Thoracic aorta (tissue), 2 donors: ENCODE measurements at regions not wholly inside any gene's neighbourhood (a gene's known extent, or its start where the extent isn't known, plus 50 kb on each side); places are given as distances from the start of the nearest gene placed in this dataset.

ENCODE experiments used
- ATAC-seq: fragments of 150-250 bp; one replicate; pipeline ENCODE4 v1.8.0; 2017; ENCODE audit warnings: low read depth; ENCODE audit not compliant: insufficient number of reproducible peaks, low FRiP score
- DNase-seq: peaks from one replicate; pipeline ENCODE4 v3.0.0-alpha.2; 2020; ENCODE audit warnings: low spot score
- H3K27ac ChIP-seq, 2 donors: fragments of 200-600 bp; sonication (generic); 1 replicate in 1 of 2; 2 replicates in 1 of 2; pipeline ENCODE4 v1.5.1; 2016; ENCODE audit warnings: mild to moderate bottlenecking in 2 of 2, moderate library complexity in 2 of 2
- H3K27me3 ChIP-seq: fragments of 200-600 bp; sonication (generic); replicated peaks from 2 replicates; pipeline ENCODE4 v1.6.0; 2016; ENCODE audit warnings: mild to moderate bottlenecking; ENCODE audit not compliant: insufficient read depth
- H3K36me3 ChIP-seq: fragments of 200-600 bp; sonication (generic); one replicate; pipeline ENCODE4 v1.5.1; 2016
- H3K4me1 ChIP-seq, 2 donors: fragments of 200-600 bp; sonication (generic); 1 replicate in 1 of 2; 2 replicates in 1 of 2; pipeline versions ENCODE4 v1.5.1 to v1.6.0; 2016; ENCODE audit warnings: low read depth in 2 of 2, mild to moderate bottlenecking in 1 of 2; ENCODE audit not compliant: control insufficient read depth in 1 of 2
- H3K4me3 ChIP-seq: fragments of 200-600 bp; sonication (generic); 2 replicates; pipeline ENCODE4 v1.5.1; 2016; ENCODE audit warnings: mild to moderate bottlenecking
- H3K9me3 ChIP-seq: fragments of 200-600 bp; sonication (generic); 2 replicates; pipeline ENCODE4 v1.5.1; 2016
- CTCF ChIP-seq: fragments of 200-600 bp; sonication (generic); IDR thresholded peaks from one replicate; pipeline ENCODE4 v1.5.1; 2019; ENCODE audit warnings: antibody characterized with exemption

GRCh38 chr4:180617196-180617595 lies 1626.0 kb upstream of the TENM3 start:
- ATAC-seq, result no peak
- no peak for DNase-seq

DNA sequence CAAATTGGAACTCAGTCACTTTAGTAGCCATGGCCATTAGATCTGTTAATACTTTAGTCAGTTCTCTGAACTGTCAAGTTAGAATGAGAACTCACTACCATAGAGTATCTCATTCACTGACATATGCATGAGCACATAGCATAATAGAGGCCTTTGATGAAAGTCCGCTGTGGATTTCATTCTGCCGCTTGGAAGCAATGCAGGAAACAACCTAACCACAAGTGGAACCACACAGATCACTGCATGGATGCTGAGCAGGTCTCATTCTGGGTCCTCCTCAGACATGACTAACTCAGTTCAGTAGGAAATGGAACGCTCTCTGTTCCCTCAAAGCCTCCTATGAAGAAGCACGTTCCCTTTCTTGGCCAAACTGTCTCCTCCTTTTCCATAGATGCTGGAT lies 1624.8 kb upstream of the TENM3 start:
- H3K9me3 ChIP-seq, result no peaks in the 10 kb centered on the region
- no peaks in the 10 kb centered on the region for H3K27me3 ChIP-seq
- no peaks in the 10 kb centered on the region for H3K4me1 ChIP-seq
- TF ChIP-seq CTCF, result no peak
- H3K27ac ChIP-seq, result no peak overlapping the region
- no peak overlapping the region for H3K4me3 ChIP-seq
- no peaks in the 10 kb centered on the region for H3K36me3 ChIP-seq
- no peak for DNase-seq
- no peak for ATAC-seq

More at GRCh38 chr4:180617196-180617595, 1626.0 kb upstream of the TENM3 start:
- TF ChIP-seq CTCF, result no peak
- Histone ChIP-seq H3K36me3 (no peaks in the 10 kb centered on the region), H3K9me3 (no peaks in the 10 kb centered on the region), H3K4me1 (no peaks in the 10 kb centered on the region), H3K4me3 (no peak overlapping the region), H3K27ac (no peak overlapping the region), H3K27me3 (no peaks in the 10 kb centered on the region)

DNA sequence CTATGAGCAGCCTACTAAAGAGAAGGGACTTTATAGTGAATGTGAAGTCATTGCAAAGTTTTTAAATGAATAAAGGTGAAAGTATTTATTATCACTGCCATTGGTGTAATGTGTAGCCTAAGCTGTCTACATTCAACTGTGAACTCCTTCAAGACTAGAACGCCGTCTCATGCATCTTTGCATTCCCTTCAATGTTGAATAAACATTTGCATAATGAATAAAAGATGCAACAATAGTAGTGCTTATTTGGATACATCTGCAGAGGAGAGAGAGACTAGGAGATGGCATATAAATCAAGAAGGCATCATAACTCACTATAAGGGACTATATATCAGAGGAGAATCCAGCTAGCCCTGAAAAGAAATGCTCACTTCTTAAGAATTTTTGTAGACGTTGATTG lies 1623.8 kb upstream of the TENM3 start:
- Histone ChIP-seq H3K9me3 (no peaks in the 10 kb centered on the region), H3K36me3 (no peaks in the 10 kb centered on the region), H3K27ac (no peak overlapping the region), H3K27me3 (no peaks in the 10 kb centered on the region), H3K4me1 (no peaks in the 10 kb centered on the region), H3K4me3 (no peak overlapping the region)
- DNase-seq (no peak), ATAC-seq (no peak)
- TF ChIP-seq CTCF, result no peak

DNA sequence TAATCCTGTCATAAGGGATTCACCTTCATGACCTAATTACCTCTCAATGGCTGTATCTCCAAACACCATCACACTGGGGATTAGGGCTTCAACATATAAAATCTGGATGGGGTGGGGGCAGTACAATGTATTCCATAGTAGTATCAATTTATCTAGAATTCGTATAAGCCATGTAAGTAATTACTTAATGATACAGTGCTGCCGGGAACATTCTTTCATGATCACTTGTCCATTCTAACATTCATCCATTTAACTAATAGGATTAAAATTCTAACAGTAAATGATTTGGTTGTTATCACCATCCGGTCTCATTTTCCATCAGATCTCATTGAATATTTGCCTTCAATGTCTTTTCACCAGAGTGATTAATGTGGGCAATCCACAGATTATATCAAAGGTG lies 1620.9 kb upstream of the TENM3 start:
- H3K4me3 ChIP-seq, result no peak overlapping the region
- no peak overlapping the region for H3K27ac ChIP-seq
- H3K36me3 ChIP-seq, result no peaks in the 10 kb centered on the region
- DNase-seq, result no peak
- no peaks in the 10 kb centered on the region for H3K27me3 ChIP-seq
- ATAC-seq, result no peak
- no peaks in the 10 kb centered on the region for H3K9me3 ChIP-seq
- H3K4me1 ChIP-seq, result no peaks in the 10 kb centered on the region
- TF ChIP-seq CTCF, result no peak

DNA sequence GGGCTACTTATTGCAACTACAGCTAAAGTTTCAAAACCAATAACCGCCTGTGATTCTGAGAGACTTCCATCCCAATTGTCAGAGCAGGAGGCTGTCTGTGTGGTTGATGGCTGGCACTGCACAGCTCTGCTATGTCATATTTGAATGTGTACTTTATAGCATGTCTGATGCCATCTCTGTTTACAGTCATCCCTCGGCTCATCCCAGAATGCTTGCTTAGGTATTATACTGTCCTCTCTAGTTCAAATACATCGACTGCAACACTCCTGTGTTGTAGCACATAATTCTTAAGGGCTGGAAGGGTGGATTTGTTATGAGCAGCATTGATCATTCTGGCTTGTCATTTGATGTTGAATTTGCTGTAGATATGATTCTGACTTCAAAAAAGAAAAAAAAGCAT lies 1617.5 kb upstream of the TENM3 start:
- no peak overlapping the region for H3K27ac ChIP-seq
- H3K36me3 ChIP-seq, result no peaks in the 10 kb centered on the region
- H3K4me3 ChIP-seq, result no peak overlapping the region
- H3K4me1 ChIP-seq, result no peaks in the 10 kb centered on the region
- ATAC-seq (no peak), DNase-seq (no peak)
- H3K9me3 ChIP-seq, result no peaks in the 10 kb centered on the region
- TF ChIP-seq CTCF, result no peak
- no peaks in the 10 kb centered on the region for H3K27me3 ChIP-seq
